ENCODE measurements at regions not wholly inside any gene's neighbourhood (a gene's known extent, or its start where the extent isn't known, plus 50 kb on each side); places are given as distances from the start of the nearest gene placed in this dataset.

DNA sequence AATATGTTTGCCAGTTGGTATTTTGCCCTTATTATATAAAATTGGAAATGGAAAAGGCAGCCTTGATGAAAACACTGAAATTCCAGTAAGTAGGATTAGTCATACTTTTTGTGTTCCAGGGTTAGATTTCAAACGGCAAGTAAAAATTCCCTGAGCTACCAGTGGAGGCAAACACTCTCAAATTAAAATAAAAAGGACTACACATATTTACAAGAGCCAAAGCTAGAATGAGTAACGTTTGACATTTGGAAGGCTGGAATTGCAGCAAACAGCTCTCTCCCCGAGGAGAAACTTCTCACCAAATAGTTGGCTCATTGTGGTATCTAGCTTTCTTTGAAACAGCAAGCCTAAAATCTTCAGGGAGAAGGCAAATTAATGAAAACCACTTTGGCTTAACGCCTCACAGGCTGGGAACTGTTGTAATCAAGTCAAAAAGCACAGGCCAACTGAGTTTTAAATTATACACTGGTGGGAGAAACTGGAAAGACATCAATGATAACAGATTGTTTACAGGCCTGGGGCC is 288.4 kb downstream of the SNX13 start:
- DNase-seq (ENCODE audit: low spot score): no peak

GRCh38 chr7:17654940-17655339 is 285.4 kb downstream of the SNX13 start:
- DNase-seq (ENCODE audit: low spot score): no peak

- no peak for DNase-seq (ENCODE audit: low spot score)
These were observed 281.2 kb downstream of the SNX13 start for GRCh38 chr7:17659126-17659525.

- no peak for DNase-seq (ENCODE audit: low spot score)
These were observed 280.2 kb downstream of the SNX13 start for GRCh38 chr7:17660116-17660515.

GRCh38 chr7:17661982-17662585 is 278.2 kb downstream of the SNX13 start:
- DNase-seq (ENCODE audit: low spot score): no peak

DNA sequence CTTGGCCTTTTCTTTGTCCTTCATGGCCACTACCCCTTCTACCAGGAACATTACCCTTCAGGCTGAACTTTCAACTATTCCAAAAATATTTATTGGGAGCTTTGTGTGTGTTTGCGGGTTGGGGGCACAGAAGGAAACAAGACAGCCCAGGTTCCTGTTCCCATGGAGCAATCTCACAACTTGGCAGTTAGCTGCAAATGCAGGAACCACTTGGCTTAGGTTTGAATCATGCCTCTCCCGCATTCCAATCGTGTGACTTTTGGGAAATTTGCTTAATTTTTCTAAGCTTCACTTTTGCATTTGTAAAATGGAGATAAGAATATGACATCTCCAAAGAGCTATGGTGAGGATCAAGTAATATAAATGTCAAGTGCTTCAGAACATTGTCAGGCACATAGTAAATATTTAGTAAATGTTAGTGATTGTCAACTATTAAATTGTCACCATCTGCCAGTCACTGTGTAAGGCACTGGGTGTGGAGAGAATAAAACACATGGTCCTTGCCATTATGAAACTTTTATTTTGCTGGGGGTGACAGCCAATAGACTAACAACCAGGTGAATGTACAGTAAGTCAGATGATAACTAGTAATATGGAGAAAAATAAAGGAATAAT is 277.1 kb downstream of the SNX13 start:
- no peak for DNase-seq (ENCODE audit: low spot score)

DNA sequence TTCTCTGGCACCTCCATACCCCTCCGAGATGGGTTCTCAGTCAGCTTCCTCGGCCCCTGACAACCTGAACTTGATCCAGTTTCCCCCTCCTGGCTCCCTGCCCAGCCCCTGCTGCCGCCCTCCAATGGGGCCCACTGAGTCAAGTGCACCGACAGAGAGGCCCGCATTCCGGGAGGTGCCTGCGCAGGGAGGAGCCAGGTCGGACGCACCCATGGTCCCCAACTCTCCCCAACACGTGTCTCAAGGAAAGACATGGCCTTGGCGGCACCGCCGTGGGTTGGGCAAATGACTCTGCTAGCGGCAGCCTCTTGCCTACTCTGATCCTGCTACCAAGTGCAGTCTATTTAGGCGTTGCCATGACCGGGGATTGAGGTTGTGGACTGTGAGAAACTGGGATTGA is 275.3 kb downstream of the SNX13 start:
- no peak for DNase-seq (ENCODE audit: low spot score)

GRCh38 chr7:17668122-17668521 is 272.2 kb downstream of the SNX13 start:
- DNase-seq (ENCODE audit: low spot score): no peak

- no peak for DNase-seq (ENCODE audit: low spot score)
These were observed 271.1 kb downstream of the SNX13 start for GRCh38 chr7:17669204-17669603.

DNA sequence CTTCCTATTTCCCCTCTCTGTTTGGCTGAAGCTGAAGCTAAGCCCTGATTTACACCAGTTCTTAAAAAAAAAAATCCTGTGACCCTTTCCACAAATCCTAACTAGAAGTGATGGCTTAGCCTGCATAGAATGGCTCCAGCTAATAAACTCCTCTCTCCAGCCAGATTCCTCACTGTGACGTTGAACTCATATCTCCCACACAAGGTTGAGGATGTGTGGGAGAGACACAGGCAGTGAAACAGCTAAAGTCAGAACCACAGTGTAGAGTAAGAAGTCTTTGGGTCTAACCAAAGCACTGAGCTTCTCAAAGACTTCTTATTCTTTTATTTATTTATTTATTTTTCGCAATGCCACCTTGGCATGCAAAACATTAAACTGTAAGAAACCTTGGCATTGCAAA is 268.3 kb downstream of the SNX13 start:
- peak; percentile 19 for DNase-seq (ENCODE audit: low spot score)

DNA sequence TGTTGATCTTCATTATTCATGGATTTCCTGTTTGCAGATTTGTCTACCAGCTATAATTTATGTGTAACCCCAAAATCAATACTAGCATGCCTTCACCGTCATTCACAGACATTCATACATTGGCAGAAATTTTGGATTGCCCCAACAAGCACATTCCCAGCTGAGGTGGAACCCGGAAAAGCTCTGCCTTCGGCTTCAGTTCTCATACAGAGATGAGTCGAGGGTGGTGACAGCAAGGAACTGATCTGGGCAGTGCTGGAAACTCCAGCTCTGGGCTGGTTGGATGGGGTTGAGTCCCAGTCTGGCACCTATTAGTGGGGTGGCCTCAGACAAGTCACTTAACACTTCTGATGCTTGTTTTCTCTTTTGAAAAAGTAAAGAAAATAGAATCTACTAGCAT is 267.5 kb downstream of the SNX13 start:
- no peak for DNase-seq (ENCODE audit: low spot score)

GRCh38 chr7:17674166-17674942 is 265.9 kb downstream of the SNX13 start:
- no peak for DNase-seq (ENCODE audit: low spot score)

- no peak for DNase-seq (ENCODE audit: low spot score)
These were observed 265.2 kb downstream of the SNX13 start for GRCh38 chr7:17674943-17675608.

DNA sequence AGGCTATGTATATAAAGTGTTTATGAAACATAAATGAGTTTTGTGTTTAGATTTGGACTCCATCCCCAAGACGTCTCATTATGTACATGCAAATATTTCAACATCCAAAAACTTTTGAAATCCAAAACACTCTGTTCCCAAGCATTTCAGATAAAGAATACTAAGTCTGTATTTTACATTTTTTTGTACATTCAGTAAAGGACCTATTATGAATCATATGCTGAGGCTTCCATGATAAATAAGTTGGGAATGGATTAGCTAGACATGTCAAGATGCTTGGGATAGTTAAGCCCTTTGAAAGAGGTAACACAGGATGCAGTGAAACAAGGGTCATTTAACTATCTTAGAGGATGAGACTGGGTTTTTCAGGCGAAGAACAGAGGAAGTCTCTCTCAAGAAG is 262.9 kb downstream of the SNX13 start:
- DNase-seq (ENCODE audit: low spot score): no peak

DNA sequence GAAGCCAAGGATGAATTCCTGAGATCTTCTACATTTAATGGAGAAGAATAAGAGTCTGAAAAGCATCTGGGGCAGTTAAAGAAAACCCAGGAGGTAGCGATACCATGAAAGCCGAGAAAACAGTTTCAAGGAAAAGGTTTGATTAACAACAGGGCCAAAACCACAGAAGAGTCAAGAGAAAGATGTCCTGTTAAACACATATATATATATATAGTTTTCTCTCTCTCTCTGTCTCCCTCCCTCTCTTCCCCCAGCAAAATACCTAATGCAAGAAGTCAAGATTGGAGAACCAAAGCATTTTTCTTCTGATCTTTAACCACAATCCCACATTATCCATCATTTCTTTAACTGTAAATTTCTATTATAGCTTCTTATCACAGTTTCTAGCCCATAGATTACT is 261.4 kb downstream of the SNX13 start:
- DNase-seq (ENCODE audit: low spot score): no peak

DNA sequence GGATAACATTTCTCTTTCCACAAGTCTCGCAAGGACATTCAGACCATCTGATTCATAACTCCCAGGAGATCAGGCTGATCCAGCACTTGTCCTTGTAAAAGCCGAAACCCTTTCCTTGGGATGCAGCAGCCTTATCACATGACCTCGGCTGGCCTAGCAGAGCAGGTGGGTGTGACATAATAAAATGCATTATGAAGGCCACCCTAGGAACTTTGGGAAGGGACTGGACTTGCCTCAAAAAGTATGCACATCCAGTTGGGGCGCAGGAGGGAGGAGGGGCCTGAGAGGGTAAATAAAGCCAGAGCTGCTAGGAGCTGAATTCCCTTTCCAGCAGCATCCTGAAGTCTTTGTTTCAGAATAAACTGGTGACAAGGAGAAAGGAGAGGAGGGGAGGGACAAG is 260.8 kb downstream of the SNX13 start:
- no peak for DNase-seq (ENCODE audit: low spot score)

- peak; percentile 28 for DNase-seq (ENCODE audit: low spot score)
These were observed 260.3 kb downstream of the SNX13 start for GRCh38 chr7:17680026-17680425.

GRCh38 chr7:17680943-17681351 is 259.3 kb downstream of the SNX13 start:
- peak; percentile 14 for DNase-seq (ENCODE audit: low spot score)

DNA sequence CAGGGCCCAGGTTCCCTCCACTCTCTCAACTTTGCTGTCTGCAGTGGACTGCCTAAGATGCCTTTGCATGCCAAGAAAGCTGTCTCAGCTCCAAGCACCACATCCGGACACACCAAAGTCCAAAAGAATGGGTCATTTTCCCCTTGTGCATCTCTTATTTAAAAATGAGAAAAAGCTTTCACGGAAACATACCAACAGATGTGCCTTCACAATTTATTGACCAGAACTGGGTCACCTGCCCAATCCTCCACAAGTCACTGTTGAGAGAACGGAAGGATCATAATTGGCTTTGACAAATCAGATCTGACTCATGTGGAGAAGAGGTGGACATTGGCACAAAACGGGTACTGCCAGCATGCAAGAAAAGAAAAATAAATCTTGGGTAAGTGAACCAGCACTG is 258.3 kb downstream of the SNX13 start:
- DNase-seq (ENCODE audit: low spot score): no peak

DNA sequence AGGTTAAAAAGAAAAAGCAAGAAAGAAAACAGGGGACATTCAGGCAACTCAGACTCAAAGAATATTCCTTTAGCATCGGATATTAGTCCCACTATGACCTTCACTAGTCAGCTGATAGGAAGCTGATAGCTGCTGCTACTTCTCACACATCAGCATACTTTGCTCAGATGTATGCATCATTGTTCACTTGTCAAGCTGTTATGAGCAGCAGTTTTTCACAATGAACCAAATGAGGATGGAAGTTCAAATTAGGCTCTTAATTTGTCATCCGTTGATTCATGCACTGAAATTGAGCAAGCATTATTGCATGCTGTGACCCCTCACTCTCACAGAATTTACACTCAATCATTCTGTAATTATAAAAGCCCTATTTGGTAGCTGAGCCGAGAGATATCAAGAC is 257.7 kb downstream of the SNX13 start:
- DNase-seq (ENCODE audit: low spot score): no peak

DNA sequence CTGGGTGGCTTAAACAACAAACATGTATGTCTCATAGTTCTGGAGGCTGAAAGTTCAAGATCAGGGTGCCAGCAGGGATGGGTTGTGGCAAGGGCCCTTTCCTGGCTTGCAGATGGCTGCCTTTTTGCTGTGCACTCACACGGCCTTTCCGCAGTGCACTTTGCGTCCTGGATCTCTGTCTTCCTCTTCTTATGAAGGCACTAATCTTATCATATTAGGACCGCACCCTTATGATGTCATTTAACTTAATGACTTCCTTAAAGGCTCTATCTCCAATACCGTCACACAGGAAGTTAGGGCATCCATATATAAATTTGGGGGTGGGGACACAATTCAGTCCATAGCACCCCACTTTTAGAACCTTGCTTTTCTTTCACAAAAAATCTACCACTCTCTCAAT is 255.2 kb downstream of the SNX13 start:
- DNase-seq (ENCODE audit: low spot score): no peak

GRCh38 chr7:17687361-17687760 is 252.9 kb downstream of the SNX13 start:
- no peak for DNase-seq (ENCODE audit: low spot score)

Measured in putamen (tissue), 1 donor.